Activated naive CD8-positive, alpha-beta T cell (primary cell): ENCODE measurements at regions not wholly inside any gene's neighbourhood (a gene's known extent, or its start where the extent isn't known, plus 50 kb on each side); places are given as distances from the start of the nearest gene placed in this dataset.
"Not testable (repeated sequence)": the region's sequence is repeated elsewhere in the genome, so short reads cannot be mapped to it uniquely, and the experiment has no call there.

Source experiments
- H3K27ac Mint-ChIP-seq: one replicate; pipeline ENCODE4 v1.8.0; 2021; ENCODE audit warnings: mixed read lengths
- H3K27me3 Mint-ChIP-seq: one replicate; pipeline ENCODE4 v1.8.0; 2021; ENCODE audit warnings: mixed read lengths
- H3K36me3 Mint-ChIP-seq: one replicate; pipeline ENCODE4 v1.8.0; 2021; ENCODE audit warnings: mixed read lengths
- H3K4me1 Mint-ChIP-seq: one replicate; pipeline ENCODE4 v1.8.0; 2021; ENCODE audit warnings: low read depth, mixed read lengths
- H3K4me3 Mint-ChIP-seq: one replicate; pipeline ENCODE4 v1.8.0; 2021; ENCODE audit warnings: mild to moderate bottlenecking, mixed read lengths
- H3K9me3 Mint-ChIP-seq: one replicate; pipeline ENCODE4 v1.8.0; 2021; ENCODE audit warnings: low read depth, mixed read lengths

- not testable (repeated sequence) for H3K27me3 Mint-ChIP-seq, H3K9me3 Mint-ChIP-seq, H3K36me3 Mint-ChIP-seq
- Mint-ChIP-seq H3K4me3 (peak overlapping the region; percentile 94), H3K4me1 (peaks cover 24% of the 10 kb centered on the region), H3K27ac (peak overlapping the region; percentile 96)
Observed at GRCh38 chr17:30731210-30732132, 93.0 kb downstream of the CRLF3 start.

- Mint-ChIP-seq H3K4me3 (peak overlapping the region; percentile 94), H3K27ac (peak overlapping the region; percentile 96), H3K4me1 (peaks cover 23% of the 10 kb centered on the region)
- not testable (repeated sequence) for H3K27me3 Mint-ChIP-seq, H3K36me3 Mint-ChIP-seq, H3K9me3 Mint-ChIP-seq
Observed at GRCh38 chr17:30730837-30731209, 93.7 kb downstream of the CRLF3 start.

GRCh38 chr17:30730171-30730836 lies 94.2 kb downstream of the CRLF3 start:
- not testable (repeated sequence) for H3K27me3 Mint-ChIP-seq, H3K9me3 Mint-ChIP-seq, H3K36me3 Mint-ChIP-seq
- Mint-ChIP-seq H3K4me1 (peaks cover 20% of the 10 kb centered on the region), H3K4me3 (peak overlapping the region; percentile 94), H3K27ac (peak overlapping the region; percentile 96)

- not testable (repeated sequence) for H3K27me3 Mint-ChIP-seq, H3K9me3 Mint-ChIP-seq, H3K36me3 Mint-ChIP-seq
- Mint-ChIP-seq H3K27ac (peak overlapping the region; percentile 41), H3K4me1 (peaks cover 17% of the 10 kb centered on the region), H3K4me3 (peak overlapping the region; percentile 94)
Observed at GRCh38 chr17:30729471-30730170, 94.9 kb downstream of the CRLF3 start.

GRCh38 chr17:30727517-30727916 lies 97.0 kb downstream of the CRLF3 start:
- not testable (repeated sequence) for H3K27ac Mint-ChIP-seq, H3K36me3 Mint-ChIP-seq, H3K4me3 Mint-ChIP-seq, H3K4me1 Mint-ChIP-seq, H3K27me3 Mint-ChIP-seq, H3K9me3 Mint-ChIP-seq

GRCh38 chr17:30726734-30727133 lies 97.8 kb downstream of the CRLF3 start:
- not testable (repeated sequence) for H3K36me3 Mint-ChIP-seq, H3K27me3 Mint-ChIP-seq, H3K27ac Mint-ChIP-seq, H3K4me3 Mint-ChIP-seq, H3K4me1 Mint-ChIP-seq, H3K9me3 Mint-ChIP-seq

GRCh38 chr17:30726310-30726709 lies 98.2 kb downstream of the CRLF3 start:
- not testable (repeated sequence) for H3K9me3 Mint-ChIP-seq, H3K27ac Mint-ChIP-seq, H3K27me3 Mint-ChIP-seq, H3K4me1 Mint-ChIP-seq, H3K4me3 Mint-ChIP-seq, H3K36me3 Mint-ChIP-seq

- not testable (repeated sequence) for H3K27me3 Mint-ChIP-seq, H3K4me3 Mint-ChIP-seq, H3K4me1 Mint-ChIP-seq, H3K9me3 Mint-ChIP-seq, H3K27ac Mint-ChIP-seq, H3K36me3 Mint-ChIP-seq
Observed at GRCh38 chr17:30724034-30724650, 100.3 kb downstream of the CRLF3 start.

GRCh38 chr17:30722114-30722780 lies 102.2 kb downstream of the CRLF3 start:
- H3K4me1 Mint-ChIP-seq, H3K4me3 Mint-ChIP-seq, H3K27ac Mint-ChIP-seq, H3K36me3 Mint-ChIP-seq, H3K9me3 Mint-ChIP-seq, H3K27me3 Mint-ChIP-seq: not testable (repeated sequence)

- H3K27me3 Mint-ChIP-seq, H3K9me3 Mint-ChIP-seq, H3K27ac Mint-ChIP-seq, H3K36me3 Mint-ChIP-seq, H3K4me3 Mint-ChIP-seq, H3K4me1 Mint-ChIP-seq: not testable (repeated sequence)
Observed at GRCh38 chr17:30720971-30721370, 103.5 kb downstream of the CRLF3 start.

GRCh38 chr17:30720013-30720471 lies 104.5 kb downstream of the CRLF3 start:
- Mint-ChIP-seq H3K27me3 (no peaks in the 10 kb centered on the region), H3K4me1 (peaks cover 6% of the 10 kb centered on the region), H3K4me3 (no peak overlapping the region), H3K36me3 (no peaks in the 10 kb centered on the region), H3K9me3 (no peaks in the 10 kb centered on the region), H3K27ac (no peak overlapping the region)

GRCh38 chr17:30719131-30719973 lies 105.1 kb downstream of the CRLF3 start:
- H3K9me3 Mint-ChIP-seq, H3K36me3 Mint-ChIP-seq, H3K4me3 Mint-ChIP-seq, H3K27ac Mint-ChIP-seq, H3K4me1 Mint-ChIP-seq, H3K27me3 Mint-ChIP-seq: not testable (repeated sequence)

- not testable (repeated sequence) for H3K4me3 Mint-ChIP-seq, H3K36me3 Mint-ChIP-seq, H3K27ac Mint-ChIP-seq, H3K27me3 Mint-ChIP-seq, H3K4me1 Mint-ChIP-seq, H3K9me3 Mint-ChIP-seq
Observed at GRCh38 chr17:30718691-30719090, 105.8 kb downstream of the CRLF3 start.

GRCh38 chr17:30718099-30718447 lies 106.4 kb downstream of the CRLF3 start:
- H3K4me1 Mint-ChIP-seq, H3K9me3 Mint-ChIP-seq, H3K27ac Mint-ChIP-seq, H3K36me3 Mint-ChIP-seq, H3K27me3 Mint-ChIP-seq, H3K4me3 Mint-ChIP-seq: not testable (repeated sequence)
